ENCODE measurements at regions not wholly inside any gene's neighbourhood (a gene's known extent, or its start where the extent isn't known, plus 50 kb on each side); places are given as distances from the start of the nearest gene placed in this dataset.

- no peaks in the 10 kb centered on the region for H3K79me2 ChIP-seq (ENCODE audit: low read length)
- peak overlapping the region; percentile 61 for H3K4me2 ChIP-seq (ENCODE audit: low read length)
- no peak overlapping the region for H3K27ac ChIP-seq (ENCODE audit: low read length)
- no peak overlapping the region; the same call in 1 of the 2 replicates for H2AFZ ChIP-seq (ENCODE audit: low read depth, low read length)
- H4K20me1 ChIP-seq (ENCODE audit: insufficient read depth, low read length), result no peaks in the 10 kb centered on the region
- no peaks in the 10 kb centered on the region for H3K36me3 ChIP-seq (replicated peaks; ENCODE audit: low read depth, low read length)
- H3K9me3 ChIP-seq (ENCODE audit: insufficient read depth, low read length), result no peaks in the 10 kb centered on the region
- no peak overlapping the region for H3K9ac ChIP-seq (ENCODE audit: low read length)
- TF ChIP-seq CTCF (IDR thresholded peaks at IDR 0.05; ENCODE audit: low read depth, low read length) (no peak), EZH2phosphoT487 (IDR thresholded peaks at IDR 0.05; ENCODE audit: low read depth) (no peak)
- no peaks in the 10 kb centered on the region for H3K27me3 ChIP-seq (ENCODE audit: low read depth, low read length)
- H3K4me1 ChIP-seq (ENCODE audit: low read length), result peaks cover 19% of the 10 kb centered on the region
- 0 out of 2 replicates have a peak overlapping the region, but pooled peaks have one; percentile 2 for H3K4me3 ChIP-seq (ENCODE audit: low read length)
Measured at GRCh38 chr2:59658906-59659635, 894.4 kb downstream of the BCL11A start.

GRCh38 chr2:59655809-59656208 is 897.6 kb downstream of the BCL11A start:
- H3K4me1 ChIP-seq (ENCODE audit: low read length), result peaks cover 24% of the 10 kb centered on the region
- H3K4me2 ChIP-seq (ENCODE audit: low read length), result no peak overlapping the region
- no peaks in the 10 kb centered on the region for H3K79me2 ChIP-seq (ENCODE audit: low read length)
- H3K4me3 ChIP-seq (ENCODE audit: low read length), result no peak overlapping the region
- H3K27me3 ChIP-seq (ENCODE audit: low read depth, low read length), result no peaks in the 10 kb centered on the region
- H3K36me3 ChIP-seq (replicated peaks; ENCODE audit: low read depth, low read length), result no peaks in the 10 kb centered on the region
- H4K20me1 ChIP-seq (ENCODE audit: insufficient read depth, low read length), result no peaks in the 10 kb centered on the region
- TF ChIP-seq EZH2phosphoT487 (IDR thresholded peaks at IDR 0.05; ENCODE audit: low read depth) (no peak), CTCF (IDR thresholded peaks at IDR 0.05; ENCODE audit: low read depth, low read length) (no peak)
- no peaks in the 10 kb centered on the region for H3K9me3 ChIP-seq (ENCODE audit: insufficient read depth, low read length)
- H3K9ac ChIP-seq (ENCODE audit: low read length), result no peak overlapping the region
- no peak overlapping the region for H2AFZ ChIP-seq (ENCODE audit: low read depth, low read length)
- no peak overlapping the region for H3K27ac ChIP-seq (ENCODE audit: low read length)

GRCh38 chr2:59654710-59655109 is 898.7 kb downstream of the BCL11A start:
- Histone ChIP-seq H3K9ac (ENCODE audit: low read length) (no peak overlapping the region), H2AFZ (ENCODE audit: low read depth, low read length) (no peak overlapping the region)

GRCh38 chr2:59653164-59653563 is 900.3 kb downstream of the BCL11A start:
- H3K9ac ChIP-seq (ENCODE audit: low read length), result no peak overlapping the region
- no peaks in the 10 kb centered on the region for H3K27me3 ChIP-seq (ENCODE audit: low read depth, low read length)
- TF ChIP-seq EZH2phosphoT487 (IDR thresholded peaks at IDR 0.05; ENCODE audit: low read depth) (no peak), CTCF (IDR thresholded peaks at IDR 0.05; ENCODE audit: low read depth, low read length) (no peak)
- no peak overlapping the region for H3K27ac ChIP-seq (ENCODE audit: low read length)
- no peaks in the 10 kb centered on the region for H4K20me1 ChIP-seq (ENCODE audit: insufficient read depth, low read length)
- no peaks in the 10 kb centered on the region for H3K36me3 ChIP-seq (replicated peaks; ENCODE audit: low read depth, low read length)
- no peaks in the 10 kb centered on the region for H3K9me3 ChIP-seq (ENCODE audit: insufficient read depth, low read length)
- H3K4me2 ChIP-seq (ENCODE audit: low read length), result no peak overlapping the region
- no peaks in the 10 kb centered on the region for H3K79me2 ChIP-seq (ENCODE audit: low read length)
- no peak overlapping the region for H2AFZ ChIP-seq (ENCODE audit: low read depth, low read length)
- no peak overlapping the region for H3K4me3 ChIP-seq (ENCODE audit: low read length)
- H3K4me1 ChIP-seq (ENCODE audit: low read length), result peaks cover 6% of the 10 kb centered on the region; the same call in 1 of the 2 replicates

More at GRCh38 chr2:59654710-59655109, 898.7 kb downstream of the BCL11A start:
- Histone ChIP-seq H3K79me2 (ENCODE audit: low read length) (no peaks in the 10 kb centered on the region), H3K4me2 (ENCODE audit: low read length) (no peak overlapping the region), H3K27ac (ENCODE audit: low read length) (no peak overlapping the region), H3K9me3 (ENCODE audit: insufficient read depth, low read length) (no peaks in the 10 kb centered on the region), H4K20me1 (ENCODE audit: insufficient read depth, low read length) (no peaks in the 10 kb centered on the region), H3K27me3 (ENCODE audit: low read depth, low read length) (no peaks in the 10 kb centered on the region), H3K4me1 (ENCODE audit: low read length) (peaks cover 22% of the 10 kb centered on the region), H3K4me3 (ENCODE audit: low read length) (no peak overlapping the region), H3K36me3 (replicated peaks; ENCODE audit: low read depth, low read length) (no peaks in the 10 kb centered on the region)
- TF ChIP-seq EZH2phosphoT487 (IDR thresholded peaks at IDR 0.05; ENCODE audit: low read depth) (no peak), CTCF (IDR thresholded peaks at IDR 0.05; ENCODE audit: low read depth, low read length) (no peak)

All from OCI-LY3 (cell line).